DND-41 (cell line): ENCODE measurements at regions not wholly inside any gene's neighbourhood (a gene's known extent, or its start where the extent isn't known, plus 50 kb on each side); places are given as distances from the start of the nearest gene placed in this dataset.

Experiments used
- EZH2 ChIP-seq: IDR thresholded peaks from 3 replicates; pipeline ENCODE4 v1.6.1; 2012; ENCODE audit warnings: borderline replicate concordance, low read depth, mild to moderate bottlenecking, moderate library complexity, low read length, inconsistent platforms; ENCODE audit not compliant: severe bottlenecking
- TF ChIP-seq, protein P1 (sequence below): IDR thresholded peaks from 2 replicates; pipeline ENCODE4 v1.5.1; 2012; ENCODE audit warnings: borderline replicate concordance, low read length, moderate library complexity, mild to moderate bottlenecking; ENCODE audit not compliant: poor library complexity, severe bottlenecking; ENCODE audit errors: extremely low read depth

DNA sequence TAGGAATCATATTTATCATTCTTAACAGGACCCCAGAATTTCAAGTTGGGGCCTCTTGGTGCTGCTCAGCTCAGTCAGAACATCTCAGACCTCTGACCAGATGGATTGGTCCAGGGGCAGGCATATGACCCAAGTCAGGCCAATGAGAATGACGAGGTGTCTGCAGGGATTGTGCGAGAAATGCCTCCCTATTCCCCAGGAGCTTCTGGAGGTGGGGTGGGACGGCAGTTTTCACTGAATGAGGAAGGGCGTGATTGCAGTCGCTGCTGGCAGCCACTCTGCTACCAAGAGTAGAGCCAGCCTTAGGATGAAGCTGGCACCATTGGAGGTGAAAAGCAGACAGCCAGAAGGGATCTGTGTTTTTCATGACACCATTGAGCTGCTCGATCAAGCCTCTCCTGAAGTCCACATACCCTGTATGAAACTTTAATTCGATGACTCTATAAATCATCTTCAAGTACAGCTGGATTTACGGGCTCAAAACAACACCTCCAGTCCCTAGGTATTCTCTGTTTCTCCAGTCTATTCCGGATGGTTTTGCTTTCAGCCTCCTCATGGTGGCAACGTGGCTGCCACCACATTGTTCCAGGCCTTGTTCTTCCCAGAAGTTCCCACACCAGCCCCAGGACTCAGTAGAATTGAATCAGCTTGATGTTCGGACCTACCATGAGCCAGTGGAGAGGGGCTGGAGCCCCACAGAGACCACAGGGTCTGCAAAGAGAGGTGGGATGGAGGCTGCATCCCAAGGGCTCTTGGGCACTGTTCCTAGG is 70.2 kb upstream of the ADAMTS2 start:
- TF ChIP-seq, protein P1, sequence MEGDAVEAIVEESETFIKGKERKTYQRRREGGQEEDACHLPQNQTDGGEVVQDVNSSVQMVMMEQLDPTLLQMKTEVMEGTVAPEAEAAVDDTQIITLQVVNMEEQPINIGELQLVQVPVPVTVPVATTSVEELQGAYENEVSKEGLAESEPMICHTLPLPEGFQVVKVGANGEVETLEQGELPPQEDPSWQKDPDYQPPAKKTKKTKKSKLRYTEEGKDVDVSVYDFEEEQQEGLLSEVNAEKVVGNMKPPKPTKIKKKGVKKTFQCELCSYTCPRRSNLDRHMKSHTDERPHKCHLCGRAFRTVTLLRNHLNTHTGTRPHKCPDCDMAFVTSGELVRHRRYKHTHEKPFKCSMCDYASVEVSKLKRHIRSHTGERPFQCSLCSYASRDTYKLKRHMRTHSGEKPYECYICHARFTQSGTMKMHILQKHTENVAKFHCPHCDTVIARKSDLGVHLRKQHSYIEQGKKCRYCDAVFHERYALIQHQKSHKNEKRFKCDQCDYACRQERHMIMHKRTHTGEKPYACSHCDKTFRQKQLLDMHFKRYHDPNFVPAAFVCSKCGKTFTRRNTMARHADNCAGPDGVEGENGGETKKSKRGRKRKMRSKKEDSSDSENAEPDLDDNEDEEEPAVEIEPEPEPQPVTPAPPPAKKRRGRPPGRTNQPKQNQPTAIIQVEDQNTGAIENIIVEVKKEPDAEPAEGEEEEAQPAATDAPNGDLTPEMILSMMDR, result no peak
- TF ChIP-seq EZH2, result no peak
